GM23338 (cell line): ENCODE measurements at regions not wholly inside any gene's neighbourhood (a gene's known extent, or its start where the extent isn't known, plus 50 kb on each side); places are given as distances from the start of the nearest gene placed in this dataset.

Experiments
- ATAC-seq: fragments of 200-7000 bp; cut with Tn5 transposase; 3 replicates; pipeline ENCODE4 v1.9.1; 2020
- DNase-seq: peaks from one replicate; pipeline ENCODE4 v3.0.0-alpha.2; 2015; ENCODE audit warnings: low spot score
- H2AFZ ChIP-seq: fragments of 200-600 bp; sonication (generic); 2 replicates; pipeline ENCODE4 v1.8.0; 2016; ENCODE audit warnings: antibody characterized with exemption, mild to moderate bottlenecking, moderate library complexity
- H3F3A ChIP-seq: fragments of 200-600 bp; sonication (generic); replicated peaks from 2 replicates; pipeline ENCODE4 v1.8.0; 2017; ENCODE audit warnings: antibody characterized with exemption, mixed run types, low read depth
- H3K27ac ChIP-seq: fragments of 200-600 bp; sonication (generic); 2 replicates; pipeline ENCODE4 v1.6.1; 2016; ENCODE audit warnings: low read depth
- H3K27me3 ChIP-seq: fragments of 200-600 bp; sonication (generic); 2 replicates; pipeline ENCODE4 v1.8.0; 2016; ENCODE audit warnings: mild to moderate bottlenecking, mixed run types, moderate library complexity; ENCODE audit not compliant: insufficient read depth
- H3K36me3 ChIP-seq: fragments of 200-600 bp; sonication (generic); 2 replicates; pipeline ENCODE4 v1.8.0; 2016; ENCODE audit warnings: mild to moderate bottlenecking; ENCODE audit not compliant: insufficient read depth
- H3K4me1 ChIP-seq: fragments of 200-600 bp; sonication (generic); 2 replicates; pipeline ENCODE4 v1.8.0; 2016; ENCODE audit warnings: mild to moderate bottlenecking, moderate library complexity; ENCODE audit not compliant: insufficient read depth
- H3K4me2 ChIP-seq: fragments of 200-600 bp; sonication (generic); 2 replicates; pipeline ENCODE4 v1.7.1; 2017; ENCODE audit warnings: mixed run types
- H3K4me3 ChIP-seq: fragments of 200-600 bp; sonication (generic); 2 replicates; pipeline ENCODE4 v1.6.1; 2016; ENCODE audit warnings: mixed run types
- H3K79me2 ChIP-seq: fragments of 200-600 bp; sonication (generic); replicated peaks from 2 replicates; pipeline ENCODE4 v1.8.0; 2017; ENCODE audit warnings: mild to moderate bottlenecking; ENCODE audit not compliant: insufficient read depth
- H3K9me2 ChIP-seq: fragments of 200-600 bp; sonication (generic); 2 replicates; pipeline ENCODE4 v1.8.0; 2017; ENCODE audit not compliant: insufficient read depth
- H4K20me1 ChIP-seq: fragments of 200-600 bp; sonication (generic); replicated peaks from 2 replicates; pipeline ENCODE4 v1.8.0; 2017; ENCODE audit warnings: mild to moderate bottlenecking; ENCODE audit not compliant: insufficient read depth
- H3K27ac Mint-ChIP-seq: 2 replicates; pipeline ENCODE4 v1.8.0; 2020; ENCODE audit warnings: inconsistent platforms, mild to moderate bottlenecking, moderate library complexity, mixed read lengths
- H3K27me3 Mint-ChIP-seq: 3 replicates; pipeline ENCODE4 v1.8.0; 2022; ENCODE audit warnings: low read depth, mild to moderate bottlenecking, moderate library complexity, mixed read lengths, inconsistent platforms; ENCODE audit not compliant: insufficient read depth, poor library complexity
- H3K36me3 Mint-ChIP-seq: 3 replicates; pipeline ENCODE4 v1.8.0; 2021; ENCODE audit warnings: low read depth, mild to moderate bottlenecking, inconsistent platforms, moderate library complexity, mixed read lengths
- H3K4me1 Mint-ChIP-seq: 3 replicates; pipeline ENCODE4 v1.8.0; 2020; ENCODE audit warnings: mild to moderate bottlenecking, inconsistent platforms, mixed read lengths
- H3K4me3 Mint-ChIP-seq: 3 replicates; pipeline ENCODE4 v1.8.0; 2021; ENCODE audit warnings: moderate library complexity, mild to moderate bottlenecking, inconsistent platforms, mixed read lengths
- H3K9me3 Mint-ChIP-seq: 3 replicates; pipeline ENCODE4 v1.8.0; 2020; ENCODE audit warnings: moderate library complexity, mild to moderate bottlenecking, inconsistent platforms, mixed read lengths
- CREB1 ChIP-seq: fragments of 250-450 bp; sonication (Bioruptor Pico); IDR thresholded peaks from 2 replicates; pipeline ENCODE4 v1.5.0; 2020; ENCODE audit warnings: low read depth, mild to moderate bottlenecking, moderate library complexity
- EZH2 ChIP-seq: fragments of 200-600 bp; sonication (generic); IDR thresholded peaks from one replicate; pipeline ENCODE4 v1.8.0; 2017; ENCODE audit warnings: antibody characterized with exemption, mild to moderate bottlenecking, low read depth; ENCODE audit not compliant: unreplicated experiment
- EZH2phosphoT487 ChIP-seq: fragments of 200-600 bp; sonication (generic); IDR thresholded peaks from one replicate; pipeline ENCODE4 v1.8.1; 2018; ENCODE audit warnings: antibody characterized with exemption; ENCODE audit not compliant: unreplicated experiment
- NANOG ChIP-seq: IDR thresholded peaks from 2 replicates; pipeline ENCODE4 v1.6.1; 2016; ENCODE audit warnings: antibody characterized with exemption, borderline replicate concordance
- POLR2AphosphoS5 ChIP-seq: IDR thresholded peaks from 2 replicates; pipeline ENCODE4 v1.6.1; 2016; ENCODE audit warnings: antibody characterized with exemption, low read depth
- STAT1 ChIP-seq: IDR thresholded peaks from one replicate; pipeline ENCODE4 v1.6.1; 2016; ENCODE audit warnings: antibody characterized with exemption; ENCODE audit not compliant: unreplicated experiment
- ZNF114 ChIP-seq: fragments of 250-450 bp; sonication (Bioruptor Pico); IDR thresholded peaks from 2 replicates; pipeline ENCODE4 v1.5.0; 2020; ENCODE audit warnings: mild to moderate bottlenecking, moderate library complexity
- ZNF331 ChIP-seq: fragments of 250-450 bp; sonication (Bioruptor Pico); IDR thresholded peaks from 2 replicates; pipeline ENCODE4 v1.5.0; 2020; ENCODE audit warnings: low read depth, mild to moderate bottlenecking, moderate library complexity
- TF ChIP-seq, protein P1 (sequence below), 2 experiments: fragments of 200-600 bp in 1 of 2; sonication (generic) in 1 of 2; conservative IDR thresholded peaks; 2 replicates each; pipeline versions ENCODE4 v1.5.1 to v1.6.1; 2016 to 2017; ENCODE audit warnings: antibody characterized with exemption in 2 of 2, low read depth in 2 of 2, mild to moderate bottlenecking in 2 of 2, moderate library complexity in 1 of 2
- TF ChIP-seq, protein P2 (sequence below): fragments of 250-450 bp; sonication (Bioruptor Pico); IDR thresholded peaks from 2 replicates; pipeline ENCODE4 v1.5.0; 2020; ENCODE audit warnings: mild to moderate bottlenecking, moderate library complexity
- TF ChIP-seq, protein P3 (sequence below): IDR thresholded peaks from 2 replicates; pipeline ENCODE4 v1.6.1; 2016; ENCODE audit warnings: antibody characterized with exemption

DNA sequence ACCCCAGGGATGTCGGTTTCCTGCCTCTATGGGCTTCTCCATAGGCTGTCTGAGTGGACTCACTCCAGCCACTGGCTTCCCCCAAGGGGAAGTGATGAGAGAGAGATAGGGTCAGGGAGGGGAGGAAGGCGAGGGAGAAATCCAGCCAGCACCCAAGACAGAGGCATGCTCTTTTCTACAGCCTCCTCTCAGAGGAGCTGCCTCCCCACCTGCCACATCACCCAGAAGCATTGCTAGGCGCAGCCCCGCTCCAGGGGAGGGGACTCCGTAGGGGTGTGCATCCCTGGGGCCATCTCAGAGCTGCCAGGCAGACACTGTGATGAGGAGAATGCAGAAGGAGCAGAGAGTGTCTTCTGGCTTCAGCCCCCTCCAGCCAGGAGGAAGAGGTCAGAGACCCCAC is 109.5 kb upstream of the NKX1-1 start (continued):
- TF ChIP-seq, protein P1, sequence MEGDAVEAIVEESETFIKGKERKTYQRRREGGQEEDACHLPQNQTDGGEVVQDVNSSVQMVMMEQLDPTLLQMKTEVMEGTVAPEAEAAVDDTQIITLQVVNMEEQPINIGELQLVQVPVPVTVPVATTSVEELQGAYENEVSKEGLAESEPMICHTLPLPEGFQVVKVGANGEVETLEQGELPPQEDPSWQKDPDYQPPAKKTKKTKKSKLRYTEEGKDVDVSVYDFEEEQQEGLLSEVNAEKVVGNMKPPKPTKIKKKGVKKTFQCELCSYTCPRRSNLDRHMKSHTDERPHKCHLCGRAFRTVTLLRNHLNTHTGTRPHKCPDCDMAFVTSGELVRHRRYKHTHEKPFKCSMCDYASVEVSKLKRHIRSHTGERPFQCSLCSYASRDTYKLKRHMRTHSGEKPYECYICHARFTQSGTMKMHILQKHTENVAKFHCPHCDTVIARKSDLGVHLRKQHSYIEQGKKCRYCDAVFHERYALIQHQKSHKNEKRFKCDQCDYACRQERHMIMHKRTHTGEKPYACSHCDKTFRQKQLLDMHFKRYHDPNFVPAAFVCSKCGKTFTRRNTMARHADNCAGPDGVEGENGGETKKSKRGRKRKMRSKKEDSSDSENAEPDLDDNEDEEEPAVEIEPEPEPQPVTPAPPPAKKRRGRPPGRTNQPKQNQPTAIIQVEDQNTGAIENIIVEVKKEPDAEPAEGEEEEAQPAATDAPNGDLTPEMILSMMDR (conservative IDR thresholded peaks at IDR 0.05; ENCODE audit: low read depth in 2 of 2): no peak

DNA sequence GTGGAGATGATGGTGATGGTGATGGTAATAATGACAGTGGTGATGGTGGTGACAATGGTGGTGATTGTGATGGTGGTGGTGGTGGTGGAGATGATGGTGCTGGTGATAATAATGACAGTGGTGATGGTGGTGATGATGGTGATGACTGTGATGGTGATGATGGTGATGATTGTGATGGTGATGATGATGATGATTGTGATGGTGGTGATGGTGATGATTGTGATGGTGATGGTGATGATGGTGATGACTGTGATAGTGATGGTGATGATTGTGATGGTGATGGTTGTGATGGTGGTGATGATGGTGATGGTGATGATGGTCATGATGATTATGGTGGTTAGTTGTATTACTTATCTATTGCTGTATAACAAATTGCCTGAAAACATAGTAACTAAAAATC is 108.9 kb upstream of the NKX1-1 start:
- Histone ChIP-seq H3F3A (no peaks in the 10 kb centered on the region), H3K4me2 (no peak overlapping the region), H3K79me2 (no peaks in the 10 kb centered on the region), H3K4me1 (no peaks in the 10 kb centered on the region), H3K27ac (no peak overlapping the region), H2AFZ (no peak overlapping the region), H3K9me2 (peaks cover 19% of the 10 kb centered on the region), H3K36me3 (no peaks in the 10 kb centered on the region), H3K27me3 (no peaks in the 10 kb centered on the region), H4K20me1 (no peaks in the 10 kb centered on the region), H3K4me3 (no peak overlapping the region)
- no peak overlapping the region for H3K27ac Mint-ChIP-seq
- peaks cover 9% of the 10 kb centered on the region for H3K27me3 Mint-ChIP-seq
- no peak for ATAC-seq
- no peaks in the 10 kb centered on the region; the same call in 2 of the 3 replicates for H3K9me3 Mint-ChIP-seq
- no peaks in the 10 kb centered on the region for H3K36me3 Mint-ChIP-seq
- H3K4me3 Mint-ChIP-seq: no peak overlapping the region
- no peak for DNase-seq
- H3K4me1 Mint-ChIP-seq: no peaks in the 10 kb centered on the region
- TF ChIP-seq, protein P2, sequence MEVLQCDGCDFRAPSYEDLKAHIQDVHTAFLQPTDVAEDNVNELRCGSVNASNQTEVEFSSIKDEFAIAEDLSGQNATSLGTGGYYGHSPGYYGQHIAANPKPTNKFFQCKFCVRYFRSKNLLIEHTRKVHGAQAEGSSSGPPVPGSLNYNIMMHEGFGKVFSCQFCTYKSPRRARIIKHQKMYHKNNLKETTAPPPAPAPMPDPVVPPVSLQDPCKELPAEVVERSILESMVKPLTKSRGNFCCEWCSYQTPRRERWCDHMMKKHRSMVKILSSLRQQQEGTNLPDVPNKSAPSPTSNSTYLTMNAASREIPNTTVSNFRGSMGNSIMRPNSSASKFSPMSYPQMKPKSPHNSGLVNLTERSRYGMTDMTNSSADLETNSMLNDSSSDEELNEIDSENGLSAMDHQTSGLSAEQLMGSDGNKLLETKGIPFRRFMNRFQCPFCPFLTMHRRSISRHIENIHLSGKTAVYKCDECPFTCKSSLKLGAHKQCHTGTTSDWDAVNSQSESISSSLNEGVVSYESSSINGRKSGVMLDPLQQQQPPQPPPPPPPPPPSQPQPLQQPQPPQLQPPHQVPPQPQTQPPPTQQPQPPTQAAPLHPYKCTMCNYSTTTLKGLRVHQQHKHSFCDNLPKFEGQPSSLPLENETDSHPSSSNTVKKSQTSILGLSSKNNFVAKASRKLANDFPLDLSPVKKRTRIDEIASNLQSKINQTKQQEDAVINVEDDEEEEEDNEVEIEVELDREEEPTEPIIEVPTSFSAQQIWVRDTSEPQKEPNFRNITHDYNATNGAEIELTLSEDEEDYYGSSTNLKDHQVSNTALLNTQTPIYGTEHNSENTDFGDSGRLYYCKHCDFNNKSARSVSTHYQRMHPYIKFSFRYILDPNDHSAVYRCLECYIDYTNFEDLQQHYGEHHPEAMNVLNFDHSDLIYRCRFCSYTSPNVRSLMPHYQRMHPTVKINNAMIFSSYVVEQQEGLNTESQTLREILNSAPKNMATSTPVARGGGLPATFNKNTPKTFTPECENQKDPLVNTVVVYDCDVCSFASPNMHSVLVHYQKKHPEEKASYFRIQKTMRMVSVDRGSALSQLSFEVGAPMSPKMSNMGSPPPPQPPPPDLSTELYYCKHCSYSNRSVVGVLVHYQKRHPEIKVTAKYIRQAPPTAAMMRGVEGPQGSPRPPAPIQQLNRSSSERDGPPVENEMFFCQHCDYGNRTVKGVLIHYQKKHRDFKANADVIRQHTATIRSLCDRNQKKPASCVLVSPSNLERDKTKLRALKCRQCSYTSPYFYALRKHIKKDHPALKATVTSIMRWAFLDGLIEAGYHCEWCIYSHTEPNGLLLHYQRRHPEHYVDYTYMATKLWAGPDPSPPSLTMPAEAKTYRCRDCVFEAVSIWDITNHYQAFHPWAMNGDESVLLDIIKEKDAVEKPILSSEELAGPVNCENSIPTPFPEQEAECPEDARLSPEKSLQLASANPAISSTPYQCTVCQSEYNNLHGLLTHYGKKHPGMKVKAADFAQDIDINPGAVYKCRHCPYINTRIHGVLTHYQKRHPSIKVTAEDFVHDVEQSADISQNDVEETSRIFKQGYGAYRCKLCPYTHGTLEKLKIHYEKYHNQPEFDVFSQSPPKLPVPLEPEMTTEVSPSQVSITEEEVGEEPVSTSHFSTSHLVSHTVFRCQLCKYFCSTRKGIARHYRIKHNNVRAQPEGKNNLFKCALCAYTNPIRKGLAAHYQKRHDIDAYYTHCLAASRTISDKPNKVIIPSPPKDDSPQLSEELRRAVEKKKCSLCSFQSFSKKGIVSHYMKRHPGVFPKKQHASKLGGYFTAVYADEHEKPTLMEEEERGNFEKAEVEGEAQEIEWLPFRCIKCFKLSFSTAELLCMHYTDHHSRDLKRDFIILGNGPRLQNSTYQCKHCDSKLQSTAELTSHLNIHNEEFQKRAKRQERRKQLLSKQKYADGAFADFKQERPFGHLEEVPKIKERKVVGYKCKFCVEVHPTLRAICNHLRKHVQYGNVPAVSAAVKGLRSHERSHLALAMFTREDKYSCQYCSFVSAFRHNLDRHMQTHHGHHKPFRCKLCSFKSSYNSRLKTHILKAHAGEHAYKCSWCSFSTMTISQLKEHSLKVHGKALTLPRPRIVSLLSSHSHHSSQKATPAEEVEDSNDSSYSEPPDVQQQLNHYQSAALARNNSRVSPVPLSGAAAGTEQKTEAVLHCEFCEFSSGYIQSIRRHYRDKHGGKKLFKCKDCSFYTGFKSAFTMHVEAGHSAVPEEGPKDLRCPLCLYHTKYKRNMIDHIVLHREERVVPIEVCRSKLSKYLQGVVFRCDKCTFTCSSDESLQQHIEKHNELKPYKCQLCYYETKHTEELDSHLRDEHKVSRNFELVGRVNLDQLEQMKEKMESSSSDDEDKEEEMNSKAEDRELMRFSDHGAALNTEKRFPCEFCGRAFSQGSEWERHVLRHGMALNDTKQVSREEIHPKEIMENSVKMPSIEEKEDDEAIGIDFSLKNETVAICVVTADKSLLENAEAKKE: no peak
- TF ChIP-seq NANOG: no peak
- no peak for TF ChIP-seq POLR2AphosphoS5
- TF ChIP-seq EZH2phosphoT487: no peak
- TF ChIP-seq, protein P3, sequence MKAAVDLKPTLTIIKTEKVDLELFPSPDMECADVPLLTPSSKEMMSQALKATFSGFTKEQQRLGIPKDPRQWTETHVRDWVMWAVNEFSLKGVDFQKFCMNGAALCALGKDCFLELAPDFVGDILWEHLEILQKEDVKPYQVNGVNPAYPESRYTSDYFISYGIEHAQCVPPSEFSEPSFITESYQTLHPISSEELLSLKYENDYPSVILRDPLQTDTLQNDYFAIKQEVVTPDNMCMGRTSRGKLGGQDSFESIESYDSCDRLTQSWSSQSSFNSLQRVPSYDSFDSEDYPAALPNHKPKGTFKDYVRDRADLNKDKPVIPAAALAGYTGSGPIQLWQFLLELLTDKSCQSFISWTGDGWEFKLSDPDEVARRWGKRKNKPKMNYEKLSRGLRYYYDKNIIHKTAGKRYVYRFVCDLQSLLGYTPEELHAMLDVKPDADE: no peak
- no peak for TF ChIP-seq ZNF331 (CRISPR knock-in tag)
- TF ChIP-seq, protein P1 (conservative IDR thresholded peaks at IDR 0.05; ENCODE audit: low read depth in 2 of 2): no peak
- TF ChIP-seq CREB1 (CRISPR knock-in tag): no peak
- no peak for TF ChIP-seq EZH2
- no peak for TF ChIP-seq ZNF114 (CRISPR knock-in tag)
- no peak for TF ChIP-seq STAT1
